ENCODE measurements at regions not wholly inside any gene's neighbourhood (a gene's known extent, or its start where the extent isn't known, plus 50 kb on each side); places are given as distances from the start of the nearest gene placed in this dataset.

- intact Hi-C loops (cut with DNase I) = no loop called here
- Histone ChIP-seq H3K36me3 (no peaks in the 10 kb centered on the region), H3K27me3 (no peaks in the 10 kb centered on the region), H3K4me3 (no peak overlapping the region), H3K9me3 (no peaks in the 10 kb centered on the region), H3K27ac (no peak overlapping the region), H3K4me1 (no peaks in the 10 kb centered on the region)
- DNase-seq (ENCODE audit: extremely low spot score in 2 of 2) = no peak
- no peak for TF ChIP-seq CTCF (IDR thresholded peaks at IDR 0.05)
- TF ChIP-seq POLR2A (IDR thresholded peaks at IDR 0.05) = no peak
- TF ChIP-seq POLR2AphosphoS5 (IDR thresholded peaks at IDR 0.05; ENCODE audit: insufficient read depth in 1 of 2, low read depth in 1 of 2) = no peak
Measured at GRCh38 chr5:110354915-110355644, 371.4 kb downstream of the TMEM232 start.

- Histone ChIP-seq H3K27ac (no peak overlapping the region), H3K36me3 (no peaks in the 10 kb centered on the region), H3K4me3 (no peak overlapping the region), H3K4me1 (no peaks in the 10 kb centered on the region), H3K9me3 (no peaks in the 10 kb centered on the region), H3K27me3 (no peaks in the 10 kb centered on the region)
- intact Hi-C loops (cut with DNase I) = no loop called here
- DNase-seq (ENCODE audit: extremely low spot score in 2 of 2) = no peak
- TF ChIP-seq POLR2AphosphoS5 (IDR thresholded peaks at IDR 0.05; ENCODE audit: insufficient read depth in 1 of 2, low read depth in 1 of 2) (no peak), CTCF (IDR thresholded peaks at IDR 0.05) (no peak), POLR2A (IDR thresholded peaks at IDR 0.05) (no peak)
Measured at GRCh38 chr5:110356677-110357076, 369.8 kb downstream of the TMEM232 start.

GRCh38 chr5:110359221-110359620 lies 367.2 kb downstream of the TMEM232 start:
- Histone ChIP-seq H3K27me3 (no peaks in the 10 kb centered on the region), H3K27ac (no peak overlapping the region), H3K4me3 (no peak overlapping the region), H3K36me3 (no peaks in the 10 kb centered on the region), H3K9me3 (no peaks in the 10 kb centered on the region), H3K4me1 (no peaks in the 10 kb centered on the region)
- intact Hi-C loops (cut with DNase I) = no loop called here
- TF ChIP-seq POLR2A (IDR thresholded peaks at IDR 0.05) (no peak), CTCF (IDR thresholded peaks at IDR 0.05) (no peak), POLR2AphosphoS5 (IDR thresholded peaks at IDR 0.05; ENCODE audit: insufficient read depth in 1 of 2, low read depth in 1 of 2) (no peak)
- DNase-seq (ENCODE audit: extremely low spot score in 2 of 2) = no peak

- Histone ChIP-seq H3K4me3 (no peak overlapping the region), H3K36me3 (no peaks in the 10 kb centered on the region), H3K9me3 (no peaks in the 10 kb centered on the region), H3K27me3 (no peaks in the 10 kb centered on the region), H3K4me1 (no peaks in the 10 kb centered on the region), H3K27ac (no peak overlapping the region)
- no peak for TF ChIP-seq CTCF (IDR thresholded peaks at IDR 0.05)
- TF ChIP-seq POLR2AphosphoS5 (IDR thresholded peaks at IDR 0.05; ENCODE audit: insufficient read depth in 1 of 2, low read depth in 1 of 2) = no peak
- no peak for TF ChIP-seq POLR2A (IDR thresholded peaks at IDR 0.05)
- no peak for DNase-seq (ENCODE audit: extremely low spot score in 2 of 2)
- intact Hi-C loops (cut with DNase I) = no loop called here
Measured at GRCh38 chr5:110361471-110361870, 365.0 kb downstream of the TMEM232 start.

- Histone ChIP-seq H3K27me3 (no peaks in the 10 kb centered on the region), H3K9me3 (no peaks in the 10 kb centered on the region), H3K4me3 (no peak overlapping the region), H3K27ac (no peak overlapping the region), H3K36me3 (no peaks in the 10 kb centered on the region), H3K4me1 (no peaks in the 10 kb centered on the region)
- DNase-seq (ENCODE audit: extremely low spot score in 2 of 2) = no peak
- TF ChIP-seq CTCF (IDR thresholded peaks at IDR 0.05) (no peak), POLR2AphosphoS5 (IDR thresholded peaks at IDR 0.05; ENCODE audit: insufficient read depth in 1 of 2, low read depth in 1 of 2) (no peak), POLR2A (IDR thresholded peaks at IDR 0.05) (no peak)
- intact Hi-C loops (cut with DNase I) = no loop called here
Measured at GRCh38 chr5:110362261-110362660, 364.2 kb downstream of the TMEM232 start.
